Osteoblast (primary cell): ENCODE measurements at regions not wholly inside any gene's neighbourhood (a gene's known extent, or its start where the extent isn't known, plus 50 kb on each side); places are given as distances from the start of the nearest gene placed in this dataset.

Experiments used
- DNase-seq: peaks from one replicate; pipeline ENCODE4 v3.0.0; 2011; ENCODE audit warnings: low spot score, mixed read lengths; ENCODE audit not compliant: insufficient read length; ENCODE audit errors: missing footprints
- H2AFZ ChIP-seq: 2 replicates; pipeline ENCODE4 v1.6.0; 2011; ENCODE audit warnings: mild to moderate bottlenecking, low read length
- H3K27ac ChIP-seq: 2 replicates; pipeline ENCODE4 v1.5.1; 2011; ENCODE audit warnings: mild to moderate bottlenecking, low read depth, low read length, moderate library complexity
- H3K27me3 ChIP-seq: 2 replicates; pipeline ENCODE4 v1.6.0; 2012; ENCODE audit warnings: mild to moderate bottlenecking, control low read depth, inconsistent platforms, low read length, moderate library complexity; ENCODE audit not compliant: insufficient read depth
- H3K36me3 ChIP-seq: 2 replicates; pipeline ENCODE4 v1.5.1; 2011; ENCODE audit warnings: mild to moderate bottlenecking, low read length, control low read depth, moderate library complexity; ENCODE audit not compliant: insufficient read depth
- H3K4me1 ChIP-seq: 2 replicates; pipeline ENCODE4 v1.5.1; 2011; ENCODE audit warnings: mild to moderate bottlenecking, low read length, control low read depth, moderate library complexity; ENCODE audit not compliant: insufficient read depth
- H3K4me2 ChIP-seq: 2 replicates; pipeline ENCODE4 v1.6.0; 2011; ENCODE audit warnings: mild to moderate bottlenecking, low read length; ENCODE audit not compliant: insufficient read depth
- H3K4me3 ChIP-seq: fragments of 200-600 bp; sonication (generic); 3 replicates; pipeline ENCODE4 v1.5.1; 2012; ENCODE audit warnings: mild to moderate bottlenecking, low read length, inconsistent platforms; ENCODE audit not compliant: insufficient read depth
- H3K79me2 ChIP-seq: 2 replicates; pipeline ENCODE4 v1.6.0; 2012; ENCODE audit warnings: mild to moderate bottlenecking, low read length, control low read depth, inconsistent platforms; ENCODE audit not compliant: insufficient read depth
- H3K9me3 ChIP-seq: 2 replicates; pipeline ENCODE4 v1.5.1; 2011; ENCODE audit warnings: low read depth, low read length, control low read depth
- H4K20me1 ChIP-seq: 2 replicates; pipeline ENCODE4 v1.6.0; 2012; ENCODE audit warnings: mild to moderate bottlenecking, low read length, control low read depth; ENCODE audit not compliant: insufficient read depth
- TF ChIP-seq, protein P1 (sequence below): IDR thresholded peaks from 2 replicates; pipeline ENCODE4 v1.5.1; 2011; ENCODE audit warnings: mild to moderate bottlenecking, low read depth, low read length, moderate library complexity; ENCODE audit errors: extremely low read depth

DNA sequence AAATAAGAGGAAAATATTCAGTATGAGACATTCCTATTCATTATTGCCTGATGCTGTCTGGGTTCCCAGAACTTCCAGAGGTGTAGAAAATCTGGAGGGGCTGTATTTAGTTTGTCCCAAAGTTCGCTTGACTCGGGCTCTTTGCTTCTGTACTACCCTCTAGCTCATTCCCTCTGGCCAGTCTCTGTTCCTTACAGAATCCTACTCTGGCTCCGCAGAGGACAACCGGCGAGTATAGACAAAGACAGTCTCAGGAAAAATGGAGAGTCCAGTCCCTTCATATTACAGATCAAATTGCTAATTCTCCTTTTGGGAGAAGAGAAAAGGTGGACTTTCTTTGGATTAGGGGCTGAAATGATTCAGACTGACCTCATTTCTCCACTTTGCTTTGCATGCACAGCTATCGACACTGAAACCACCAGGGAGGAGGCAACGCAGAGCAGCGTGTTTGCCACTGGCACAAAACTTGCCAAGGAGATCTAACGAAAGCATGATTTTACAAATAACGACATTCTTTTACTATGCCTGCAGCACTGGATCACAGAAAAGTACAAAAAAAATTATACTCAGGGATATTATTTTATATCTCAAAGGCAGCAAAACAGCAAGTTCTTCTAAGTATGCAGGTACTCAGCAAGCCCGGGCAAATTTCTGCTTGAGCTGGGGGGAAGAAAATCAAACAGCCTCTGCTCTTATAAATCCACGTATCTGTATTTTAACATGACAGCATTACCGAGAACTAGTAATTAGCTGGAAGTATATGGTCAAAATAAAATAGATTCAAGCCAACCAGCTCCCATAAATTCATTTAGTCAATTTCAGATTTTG, 279.7 kb downstream of the NPR3 start:
- DNase-seq: no peak
- Histone ChIP-seq H3K4me1 (peaks cover 14% of the 10 kb centered on the region), H3K4me2 (peak overlapping the region; percentile 82)

DNA sequence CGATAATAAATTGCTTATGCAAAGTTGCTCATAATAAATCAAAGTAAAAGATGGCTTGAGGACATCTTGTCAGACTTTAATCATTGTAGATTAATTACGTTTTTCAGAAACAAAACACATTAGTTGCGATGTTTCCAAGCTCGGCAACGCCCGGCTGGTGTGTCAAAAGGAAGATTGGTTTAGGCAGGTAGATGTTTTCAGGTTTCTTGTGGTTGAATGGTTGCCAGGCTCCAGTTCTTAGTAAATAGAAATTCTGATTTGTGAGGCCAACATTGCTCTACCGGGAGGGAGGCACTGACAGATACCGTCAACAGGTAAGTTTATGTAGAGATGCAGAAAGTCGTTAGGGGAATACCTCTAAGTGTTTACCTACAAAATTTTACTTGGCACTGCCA, 280.3 kb downstream of the NPR3 start:
- no peak overlapping the region for H3K27ac ChIP-seq
- TF ChIP-seq, protein P1, sequence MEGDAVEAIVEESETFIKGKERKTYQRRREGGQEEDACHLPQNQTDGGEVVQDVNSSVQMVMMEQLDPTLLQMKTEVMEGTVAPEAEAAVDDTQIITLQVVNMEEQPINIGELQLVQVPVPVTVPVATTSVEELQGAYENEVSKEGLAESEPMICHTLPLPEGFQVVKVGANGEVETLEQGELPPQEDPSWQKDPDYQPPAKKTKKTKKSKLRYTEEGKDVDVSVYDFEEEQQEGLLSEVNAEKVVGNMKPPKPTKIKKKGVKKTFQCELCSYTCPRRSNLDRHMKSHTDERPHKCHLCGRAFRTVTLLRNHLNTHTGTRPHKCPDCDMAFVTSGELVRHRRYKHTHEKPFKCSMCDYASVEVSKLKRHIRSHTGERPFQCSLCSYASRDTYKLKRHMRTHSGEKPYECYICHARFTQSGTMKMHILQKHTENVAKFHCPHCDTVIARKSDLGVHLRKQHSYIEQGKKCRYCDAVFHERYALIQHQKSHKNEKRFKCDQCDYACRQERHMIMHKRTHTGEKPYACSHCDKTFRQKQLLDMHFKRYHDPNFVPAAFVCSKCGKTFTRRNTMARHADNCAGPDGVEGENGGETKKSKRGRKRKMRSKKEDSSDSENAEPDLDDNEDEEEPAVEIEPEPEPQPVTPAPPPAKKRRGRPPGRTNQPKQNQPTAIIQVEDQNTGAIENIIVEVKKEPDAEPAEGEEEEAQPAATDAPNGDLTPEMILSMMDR: no peak
- H4K20me1 ChIP-seq: no peaks in the 10 kb centered on the region
- no peaks in the 10 kb centered on the region for H3K27me3 ChIP-seq
- H3K36me3 ChIP-seq: no peaks in the 10 kb centered on the region
- DNase-seq: no peak
- H3K79me2 ChIP-seq: no peaks in the 10 kb centered on the region
- peak overlapping the region; percentile 30 for H2AFZ ChIP-seq
- no peaks in the 10 kb centered on the region for H3K9me3 ChIP-seq
- peak overlapping the region; percentile 57 for H3K4me3 ChIP-seq
- H3K4me2 ChIP-seq: peak overlapping the region; percentile 82
- peaks cover 14% of the 10 kb centered on the region for H3K4me1 ChIP-seq

More for the DNA sequence above, 279.7 kb downstream of the NPR3 start:
- TF ChIP-seq, protein P1: no peak
- H3K36me3 ChIP-seq: no peaks in the 10 kb centered on the region
- no peaks in the 10 kb centered on the region for H3K27me3 ChIP-seq
- H2AFZ ChIP-seq: peak overlapping the region; percentile 30
- no peaks in the 10 kb centered on the region for H3K9me3 ChIP-seq
- no peaks in the 10 kb centered on the region for H4K20me1 ChIP-seq
- peak overlapping the region; percentile 57 for H3K4me3 ChIP-seq
- no peaks in the 10 kb centered on the region for H3K79me2 ChIP-seq
- peak overlapping the region; percentile 9 for H3K27ac ChIP-seq

DNA sequence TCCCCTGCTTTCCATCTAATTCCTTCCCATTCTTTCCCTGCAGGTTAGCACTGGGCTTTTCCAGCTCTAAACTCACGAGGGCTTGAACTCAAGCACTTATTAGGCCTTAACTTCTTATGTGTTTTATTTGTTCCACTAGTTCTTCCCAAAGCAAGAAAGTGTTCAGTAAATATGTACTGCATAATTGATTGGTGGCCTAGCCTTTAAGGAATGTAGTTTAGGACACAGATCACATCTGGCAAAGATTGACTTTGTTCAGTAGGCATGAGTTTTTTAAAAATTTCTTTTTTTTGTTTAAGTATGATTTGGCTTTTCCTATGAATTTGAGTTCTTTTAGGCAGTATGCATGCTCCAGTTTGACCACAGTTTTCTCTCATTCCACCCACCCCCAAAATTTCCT, 285.2 kb downstream of the NPR3 start:
- TF ChIP-seq, protein P1: no peak
- DNase-seq: no peak
- Histone ChIP-seq H3K79me2 (no peaks in the 10 kb centered on the region), H3K4me3 (no peak overlapping the region), H4K20me1 (no peaks in the 10 kb centered on the region), H2AFZ (no peak overlapping the region), H3K27ac (no peak overlapping the region), H3K9me3 (no peaks in the 10 kb centered on the region), H3K27me3 (no peaks in the 10 kb centered on the region), H3K4me1 (peaks cover 2% of the 10 kb centered on the region), H3K36me3 (no peaks in the 10 kb centered on the region), H3K4me2 (no peak overlapping the region)

DNA sequence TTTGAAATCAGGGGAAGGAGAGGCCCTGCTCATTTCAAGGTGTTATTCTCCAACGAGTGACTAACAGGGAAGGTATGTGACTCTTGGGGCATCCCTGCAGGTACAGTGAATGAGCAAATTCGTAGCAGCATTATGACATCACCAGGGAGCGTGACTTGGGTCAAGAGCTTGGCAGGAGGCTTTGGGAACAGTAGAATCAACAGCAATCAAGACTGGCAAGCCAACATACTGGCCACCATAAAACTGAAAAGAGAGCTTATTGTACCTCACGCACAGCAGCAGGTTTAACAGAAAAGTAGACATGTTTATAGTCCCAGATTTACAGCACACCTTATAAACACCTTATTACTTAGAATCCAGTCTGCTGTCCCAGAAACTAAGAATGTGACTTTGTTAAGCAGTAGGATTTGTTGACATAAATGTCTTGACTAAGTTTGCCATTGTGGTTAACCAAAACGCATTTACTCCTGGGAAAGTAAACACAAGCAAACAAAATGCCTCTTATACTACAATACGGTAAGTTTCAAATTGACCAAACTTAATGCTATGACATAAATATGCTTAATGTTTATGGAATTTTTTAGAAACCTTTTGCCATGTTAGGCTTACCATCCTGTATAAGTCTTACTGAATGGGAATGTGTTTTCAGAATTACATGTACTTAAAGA, 297.8 kb downstream of the NPR3 start:
- Histone ChIP-seq H4K20me1 (no peaks in the 10 kb centered on the region), H3K27ac (no peak overlapping the region), H3K36me3 (no peaks in the 10 kb centered on the region), H3K79me2 (no peaks in the 10 kb centered on the region), H3K4me1 (peaks cover 11% of the 10 kb centered on the region), H3K9me3 (no peaks in the 10 kb centered on the region), H3K4me3 (no peak overlapping the region), H3K27me3 (no peaks in the 10 kb centered on the region), H3K4me2 (no peak overlapping the region), H2AFZ (peak overlapping the region; percentile 2)
- no peak for DNase-seq
- TF ChIP-seq, protein P1: no peak
